Activated naive CD4-positive, alpha-beta T cell treated with anti-CD3 and anti-CD28 coated beads, Interleukin-2, amount 10 ng/mL, durations not matched to agents 7 days and 5 days (primary cell): ENCODE measurements at regions not wholly inside any gene's neighbourhood (a gene's known extent, or its start where the extent isn't known, plus 50 kb on each side); places are given as distances from the start of the nearest gene placed in this dataset.

Experiments
- CTCF ChIA-PET: fragments of 350-600 bp; sonication (Branson Sonifier 250); formaldehyde crosslinking; loops from one replicate; lab custom pipeline; 2021; ENCODE audit warnings: antibody characterized with exemption; lab: Charles Lee
- DNase-seq: peaks from one replicate; pipeline ENCODE4 v3.0.0-alpha.2; 2020
- H3K27ac Mint-ChIP-seq: one replicate; pipeline ENCODE4 v1.8.0; 2021; ENCODE audit warnings: mild to moderate bottlenecking, moderate library complexity, mixed read lengths
- H3K27me3 Mint-ChIP-seq: one replicate; pipeline ENCODE4 v1.8.0; 2021; ENCODE audit warnings: mild to moderate bottlenecking, mixed read lengths
- H3K36me3 Mint-ChIP-seq: one replicate; pipeline ENCODE4 v1.8.0; 2021; ENCODE audit warnings: mixed read lengths
- H3K4me1 Mint-ChIP-seq: one replicate; pipeline ENCODE4 v1.8.0; 2021; ENCODE audit warnings: mixed read lengths
- H3K4me3 Mint-ChIP-seq: one replicate; pipeline ENCODE4 v1.8.0; 2021; ENCODE audit warnings: mild to moderate bottlenecking, moderate library complexity, mixed read lengths
- H3K9me3 Mint-ChIP-seq: one replicate; pipeline ENCODE4 v1.8.0; 2021; ENCODE audit warnings: mixed read lengths

GRCh38 chr7:12968836-12969422 is 281.5 kb downstream of the ARL4A start:
- H3K27ac Mint-ChIP-seq, result no peak overlapping the region
- DNase-seq, result no peak
- no peaks in the 10 kb centered on the region for H3K36me3 Mint-ChIP-seq
- CTCF ChIA-PET, result no interaction called here
- no peaks in the 10 kb centered on the region for H3K4me1 Mint-ChIP-seq
- H3K9me3 Mint-ChIP-seq, result no peaks in the 10 kb centered on the region
- H3K4me3 Mint-ChIP-seq, result no peak overlapping the region
- no peaks in the 10 kb centered on the region for H3K27me3 Mint-ChIP-seq

DNA sequence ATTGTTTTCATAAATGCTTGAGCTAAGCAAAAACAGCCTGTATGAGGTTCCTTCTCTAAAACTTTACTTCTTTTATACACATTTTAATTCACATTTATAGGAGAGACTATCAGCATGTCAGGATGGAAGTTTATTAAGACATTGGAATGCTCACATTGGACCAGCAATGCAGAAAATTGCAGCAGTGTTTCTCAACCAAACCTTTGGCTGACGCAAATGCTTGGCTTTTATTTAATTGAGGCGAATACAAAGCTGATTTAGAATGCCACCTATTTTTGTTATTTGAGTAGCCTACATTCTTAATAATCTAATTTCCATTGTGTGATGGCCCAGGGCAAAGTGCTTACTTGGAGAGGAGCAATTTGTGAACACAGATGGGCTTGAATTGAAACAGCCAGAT is 283.2 kb downstream of the ARL4A start:
- CTCF ChIA-PET, result no interaction called here
- no peak for DNase-seq
- no peaks in the 10 kb centered on the region for H3K9me3 Mint-ChIP-seq
- no peaks in the 10 kb centered on the region for H3K4me1 Mint-ChIP-seq
- H3K36me3 Mint-ChIP-seq, result no peaks in the 10 kb centered on the region
- H3K27me3 Mint-ChIP-seq, result no peaks in the 10 kb centered on the region
- H3K4me3 Mint-ChIP-seq, result no peak overlapping the region
- no peak overlapping the region for H3K27ac Mint-ChIP-seq

GRCh38 chr7:12974451-12975166 is 287.2 kb downstream of the ARL4A start:
- H3K27me3 Mint-ChIP-seq, result no peaks in the 10 kb centered on the region
- no peaks in the 10 kb centered on the region for H3K4me1 Mint-ChIP-seq
- CTCF ChIA-PET, result no interaction called here

DNA sequence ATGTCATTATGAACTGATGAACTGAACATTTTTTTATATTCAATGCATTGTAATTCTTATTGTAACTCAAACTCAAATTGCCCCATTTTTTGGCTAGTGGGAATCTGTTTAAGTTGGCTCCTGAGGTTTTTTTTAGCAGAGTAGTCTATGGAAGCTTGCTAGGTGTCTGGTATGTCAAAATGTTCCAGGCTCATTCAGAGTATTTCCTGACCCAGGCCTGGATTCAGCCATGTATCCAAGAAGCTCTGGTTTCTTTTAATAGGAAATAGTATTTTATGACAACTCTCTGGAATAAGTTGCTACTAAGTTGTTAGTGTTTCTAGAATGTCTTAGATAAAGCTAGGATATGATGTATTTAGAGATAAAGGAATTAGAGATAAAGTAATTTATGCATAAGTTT is 288.0 kb downstream of the ARL4A start:
- no peak overlapping the region for H3K27ac Mint-ChIP-seq
- no peak for DNase-seq
- H3K4me1 Mint-ChIP-seq, result no peaks in the 10 kb centered on the region
- H3K4me3 Mint-ChIP-seq, result no peak overlapping the region
- H3K9me3 Mint-ChIP-seq, result no peaks in the 10 kb centered on the region
- no peaks in the 10 kb centered on the region for H3K36me3 Mint-ChIP-seq
- no peaks in the 10 kb centered on the region for H3K27me3 Mint-ChIP-seq
- CTCF ChIA-PET, result no interaction called here

More at GRCh38 chr7:12974451-12975166, 287.2 kb downstream of the ARL4A start:
- Mint-ChIP-seq H3K27ac (no peak overlapping the region), H3K4me3 (no peak overlapping the region), H3K9me3 (no peaks in the 10 kb centered on the region), H3K36me3 (no peaks in the 10 kb centered on the region)
- DNase-seq, result no peak

DNA sequence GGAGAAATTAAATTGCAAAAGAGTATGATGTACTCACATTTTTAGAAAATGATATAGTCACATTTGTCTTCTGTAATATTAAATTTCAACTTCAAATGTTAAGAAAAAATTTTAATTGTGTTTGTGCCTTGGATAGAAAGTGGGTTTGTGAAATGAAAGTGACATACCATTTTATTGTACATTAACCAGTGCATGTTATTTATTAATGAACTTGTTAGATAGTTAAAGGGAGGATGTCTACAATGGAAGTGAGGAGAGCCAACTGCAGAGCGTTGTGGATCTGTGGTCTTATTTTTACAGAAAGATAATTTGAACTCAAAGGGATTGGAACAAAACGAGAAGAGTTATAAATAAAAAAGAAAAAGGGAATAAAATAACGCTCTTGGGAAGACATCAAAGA is 291.7 kb downstream of the ARL4A start:
- DNase-seq, result no peak
- Mint-ChIP-seq H3K36me3 (no peaks in the 10 kb centered on the region), H3K27me3 (no peaks in the 10 kb centered on the region), H3K4me1 (no peaks in the 10 kb centered on the region), H3K9me3 (no peaks in the 10 kb centered on the region), H3K27ac (no peak overlapping the region), H3K4me3 (no peak overlapping the region)
- CTCF ChIA-PET, result no interaction called here

DNA sequence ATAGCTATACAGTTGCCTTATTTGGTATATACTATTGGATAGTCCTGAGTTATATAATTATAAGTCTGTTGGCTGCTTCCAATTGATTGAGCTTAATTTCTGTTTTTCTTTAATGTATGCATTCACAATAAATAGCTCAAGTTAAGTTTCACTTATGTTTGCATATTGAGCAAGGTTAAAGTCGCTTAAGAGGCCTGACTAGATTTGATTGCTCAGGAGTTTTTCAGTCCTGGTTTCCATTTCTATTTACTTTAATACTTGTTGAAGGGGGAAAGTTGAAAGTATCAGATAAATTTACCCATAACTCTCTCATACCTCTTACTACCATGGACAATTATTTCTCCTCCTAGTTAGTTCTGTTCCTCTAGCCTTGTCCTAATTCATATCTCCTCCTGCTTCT is 294.7 kb downstream of the ARL4A start:
- H3K4me3 Mint-ChIP-seq, result no peak overlapping the region
- peaks cover 4% of the 10 kb centered on the region for H3K27me3 Mint-ChIP-seq
- CTCF ChIA-PET, result no interaction called here
- DNase-seq, result no peak
- no peaks in the 10 kb centered on the region for H3K36me3 Mint-ChIP-seq
- no peaks in the 10 kb centered on the region for H3K9me3 Mint-ChIP-seq
- H3K4me1 Mint-ChIP-seq, result no peaks in the 10 kb centered on the region
- H3K27ac Mint-ChIP-seq, result no peak overlapping the region

DNA sequence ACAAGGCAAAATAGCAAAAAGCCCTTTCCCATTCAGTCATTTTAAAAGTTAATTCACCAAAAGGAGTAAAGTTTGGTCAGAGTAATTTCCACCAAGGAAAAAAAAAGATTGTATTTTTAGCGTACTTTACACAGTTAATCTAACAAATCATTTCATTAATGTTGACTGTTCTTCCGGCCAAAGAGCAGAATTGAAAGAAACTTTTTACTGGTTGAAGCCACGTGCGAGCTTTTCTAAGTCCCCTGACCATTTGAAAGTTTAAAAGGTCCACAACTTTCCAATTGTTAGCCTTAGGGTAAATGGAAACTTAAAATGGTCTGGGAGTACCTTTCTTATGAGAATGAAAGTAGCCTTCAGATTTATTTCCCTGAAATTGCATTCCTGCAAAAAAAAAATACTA is 296.7 kb downstream of the ARL4A start:
- H3K27me3 Mint-ChIP-seq, result peaks cover 4% of the 10 kb centered on the region
- H3K36me3 Mint-ChIP-seq, result no peaks in the 10 kb centered on the region
- H3K4me3 Mint-ChIP-seq, result no peak overlapping the region
- no peak overlapping the region for H3K27ac Mint-ChIP-seq
- no peak for DNase-seq
- CTCF ChIA-PET, result no interaction called here
- no peaks in the 10 kb centered on the region for H3K9me3 Mint-ChIP-seq
- H3K4me1 Mint-ChIP-seq, result no peaks in the 10 kb centered on the region

- no peaks in the 10 kb centered on the region for H3K36me3 Mint-ChIP-seq
- CTCF ChIA-PET, result no interaction called here
- H3K27ac Mint-ChIP-seq, result no peak overlapping the region
- no peaks in the 10 kb centered on the region for H3K4me1 Mint-ChIP-seq
- H3K9me3 Mint-ChIP-seq, result no peaks in the 10 kb centered on the region
- no peak for DNase-seq
- peaks cover 4% of the 10 kb centered on the region for H3K27me3 Mint-ChIP-seq
- no peak overlapping the region for H3K4me3 Mint-ChIP-seq
Measured at GRCh38 chr7:12985228-12985627, 297.8 kb downstream of the ARL4A start.

GRCh38 chr7:12985752-12986151 is 298.3 kb downstream of the ARL4A start:
- Mint-ChIP-seq H3K9me3 (no peaks in the 10 kb centered on the region), H3K4me1 (no peaks in the 10 kb centered on the region), H3K27me3 (peaks cover 4% of the 10 kb centered on the region), H3K4me3 (no peak overlapping the region), H3K36me3 (no peaks in the 10 kb centered on the region), H3K27ac (no peak overlapping the region)
- DNase-seq, result no peak
- CTCF ChIA-PET, result no interaction called here

- H3K27ac Mint-ChIP-seq, result no peak overlapping the region
- no peaks in the 10 kb centered on the region for H3K4me1 Mint-ChIP-seq
- H3K4me3 Mint-ChIP-seq, result no peak overlapping the region
- CTCF ChIA-PET, result no interaction called here
- no peak for DNase-seq
- H3K36me3 Mint-ChIP-seq, result no peaks in the 10 kb centered on the region
- no peaks in the 10 kb centered on the region for H3K9me3 Mint-ChIP-seq
- peaks cover 4% of the 10 kb centered on the region for H3K27me3 Mint-ChIP-seq
Measured at GRCh38 chr7:12987238-12987637, 299.8 kb downstream of the ARL4A start.

- H3K27me3 Mint-ChIP-seq, result no peaks in the 10 kb centered on the region
- CTCF ChIA-PET, result no interaction called here
- no peaks in the 10 kb centered on the region for H3K36me3 Mint-ChIP-seq
- no peak overlapping the region for H3K27ac Mint-ChIP-seq
- no peaks in the 10 kb centered on the region for H3K9me3 Mint-ChIP-seq
- no peak for DNase-seq
- H3K4me3 Mint-ChIP-seq, result no peak overlapping the region
- no peaks in the 10 kb centered on the region for H3K4me1 Mint-ChIP-seq
Measured at GRCh38 chr7:12990440-12990839, 303.0 kb downstream of the ARL4A start.

DNA sequence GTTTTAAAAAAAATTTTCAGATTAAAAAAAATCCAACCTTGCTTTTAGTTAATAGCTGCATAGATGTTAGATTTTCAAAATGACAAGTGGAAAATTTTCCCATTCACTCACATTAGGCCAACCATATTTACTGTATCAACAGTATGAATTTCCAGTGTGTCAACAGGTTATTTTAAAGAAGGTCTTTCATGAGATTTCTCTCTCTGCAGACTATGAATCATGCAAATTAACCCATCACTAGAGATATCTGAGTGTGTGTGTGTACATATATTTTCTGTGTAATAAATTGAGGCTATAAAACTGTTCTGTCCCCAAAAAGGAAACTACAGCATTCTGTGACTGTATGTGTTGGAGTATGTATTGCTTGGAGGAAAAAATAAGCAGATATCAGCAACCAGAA is 305.6 kb downstream of the ARL4A start:
- CTCF ChIA-PET, result no interaction called here
- no peaks in the 10 kb centered on the region for H3K9me3 Mint-ChIP-seq
- no peaks in the 10 kb centered on the region for H3K27me3 Mint-ChIP-seq
- DNase-seq, result no peak
- no peak overlapping the region for H3K4me3 Mint-ChIP-seq
- no peaks in the 10 kb centered on the region for H3K4me1 Mint-ChIP-seq
- H3K36me3 Mint-ChIP-seq, result no peaks in the 10 kb centered on the region
- no peak overlapping the region for H3K27ac Mint-ChIP-seq

DNA sequence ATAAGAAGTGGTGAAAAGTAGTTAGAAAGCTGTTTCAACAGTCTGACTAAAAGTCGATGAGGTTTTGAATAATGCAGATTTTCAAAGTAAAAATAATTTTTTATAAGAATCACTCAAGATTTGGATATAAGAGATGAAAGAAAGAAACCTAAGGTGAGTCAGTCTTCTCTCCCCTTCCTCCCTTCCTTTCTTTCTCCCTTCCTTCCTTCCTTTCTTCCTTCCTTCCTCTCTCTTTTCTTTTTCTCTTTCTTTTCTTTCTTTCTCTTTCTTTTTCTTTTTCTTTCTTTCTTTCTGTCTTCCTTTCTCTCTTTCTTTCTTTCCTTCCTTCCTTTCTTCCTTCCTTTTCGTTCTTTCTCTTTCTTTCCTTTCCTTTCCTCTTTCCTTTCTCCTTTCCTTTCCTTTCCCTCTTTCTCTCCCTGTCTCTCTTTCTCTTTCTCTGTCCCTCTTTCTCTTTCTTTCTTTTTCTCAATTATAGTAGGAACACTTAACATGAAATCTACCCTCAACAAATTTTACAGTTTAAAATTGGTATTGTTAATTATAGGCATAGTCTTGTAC is 308.6 kb downstream of the ARL4A start:
- no peak overlapping the region for H3K27ac Mint-ChIP-seq
- CTCF ChIA-PET, result no interaction called here
- no peak for DNase-seq
- H3K4me1 Mint-ChIP-seq, result no peaks in the 10 kb centered on the region
- H3K9me3 Mint-ChIP-seq, result no peaks in the 10 kb centered on the region
- no peaks in the 10 kb centered on the region for H3K27me3 Mint-ChIP-seq
- H3K4me3 Mint-ChIP-seq, result no peak overlapping the region
- H3K36me3 Mint-ChIP-seq, result no peaks in the 10 kb centered on the region

GRCh38 chr7:13007331-13007730 is 319.9 kb downstream of the ARL4A start:
- Mint-ChIP-seq H3K27me3 (no peaks in the 10 kb centered on the region), H3K36me3 (no peaks in the 10 kb centered on the region), H3K9me3 (no peaks in the 10 kb centered on the region), H3K4me1 (no peaks in the 10 kb centered on the region), H3K27ac (no peak overlapping the region), H3K4me3 (no peak overlapping the region)
- no peak for DNase-seq
- CTCF ChIA-PET, result no interaction called here

- Mint-ChIP-seq H3K27me3 (no peaks in the 10 kb centered on the region), H3K4me3 (no peak overlapping the region), H3K9me3 (no peaks in the 10 kb centered on the region), H3K27ac (no peak overlapping the region), H3K4me1 (no peaks in the 10 kb centered on the region), H3K36me3 (no peaks in the 10 kb centered on the region)
- no peak for DNase-seq
- CTCF ChIA-PET, result no interaction called here
Measured at GRCh38 chr7:13009517-13009916, 322.1 kb downstream of the ARL4A start.
